HepG2 (cell line): ENCODE measurements at regions not wholly inside any gene's neighbourhood (a gene's known extent, or its start where the extent isn't known, plus 50 kb on each side); places are given as distances from the start of the nearest gene placed in this dataset.

Experiments used
- ATAC-seq: fragments of 200-7000 bp; cut with Tn5 transposase; 3 replicates; pipeline ENCODE4 v1.9.1; 2020; ENCODE audit warnings: mild to moderate bottlenecking, moderate library complexity
- BruUV-seq: library from RNA; stranded (reverse); fragments of 400-500 nt; replicated peaks from 2 replicates; lab custom pipeline; 2021; lab: Mats Ljungman, UMichigan
- CTCF ChIA-PET: fragments of 300-600 bp; formaldehyde crosslinking; extraction: SDS; loops from one replicate; lab custom pipeline; 2021; ENCODE audit warnings: low total read pairs, inconsistent platforms, low intra/inter-chr PET ratio; lab: Yijun Ruan, JAX
- POLR2A ChIA-PET: fragments of 350-600 bp; sonication (Branson Sonifier 250); formaldehyde crosslinking; loops from one replicate; lab custom pipeline; 2020; ENCODE audit warnings: antibody characterized with exemption, inconsistent platforms; lab: Yijun Ruan, JAX
- DNase-seq: peaks from one replicate; pipeline ENCODE4 v3.0.0-alpha.2; 2015; ENCODE audit warnings: low spot score
- FAIRE-seq: peaks from 3 replicates; lab custom pipeline; 2011; peaks lifted over from hg19 to GRCh38; lab: Jason Lieb, UNC
- H2AFZ ChIP-seq: one replicate; pipeline ENCODE4 v1.6.1; 2011; ENCODE audit warnings: low read length, inconsistent platforms
- H3K27ac ChIP-seq: fragments of 300-600 bp; 3 replicates; pipeline ENCODE4 v1.8.0; 2011; ENCODE audit warnings: mixed run types, mild to moderate bottlenecking, mixed read lengths, low read length, inconsistent platforms; ENCODE audit not compliant: insufficient read depth; ENCODE audit errors: extremely low read length
- H3K27me3 ChIP-seq, 2 experiments: fragments of 200-600 bp in 1 of 2; 2 replicates in 1 of 2; 3 replicates in 1 of 2; pipeline versions ENCODE4 v1.6.0 to v1.8.0; 2011; ENCODE audit warnings: low read length in 2 of 2, mild to moderate bottlenecking in 2 of 2, moderate library complexity in 2 of 2, inconsistent platforms in 1 of 2; ENCODE audit not compliant: insufficient read depth in 2 of 2, control insufficient read depth in 1 of 2
- H3K36me3 ChIP-seq, 2 experiments: fragments of 200-600 bp in 1 of 2; replicated peaks in 1 of 2; 2 replicates in 1 of 2; 3 replicates in 1 of 2; pipeline versions ENCODE4 v1.5.1 to v1.8.0; 2011; ENCODE audit warnings: low read length in 2 of 2, inconsistent platforms in 1 of 2; ENCODE audit not compliant: insufficient read depth in 2 of 2, control insufficient read depth in 1 of 2
- H3K4me1 ChIP-seq: 2 replicates; pipeline ENCODE4 v1.5.1; 2012; ENCODE audit warnings: low read length, inconsistent platforms; ENCODE audit not compliant: insufficient read depth
- H3K4me2 ChIP-seq: 2 replicates; pipeline ENCODE4 v1.6.0; 2011; ENCODE audit warnings: low read depth, low read length, inconsistent platforms
- H3K4me3 ChIP-seq, 3 experiments: fragments of 200-600 bp in 1 of 3; sonication (generic), shearing (Covaris generic) in 1 of 3; replicated peaks in 1 of 3; 2 replicates each; pipeline ENCODE4 v1.5.1; 2011 to 2016; ENCODE audit warnings: low read length in 3 of 3, inconsistent platforms in 2 of 3, low read depth in 2 of 3, mild to moderate bottlenecking in 2 of 3, control low read depth in 1 of 3, mixed read lengths in 1 of 3; ENCODE audit not compliant: insufficient read depth in 1 of 3
- H3K79me2 ChIP-seq: one replicate; pipeline ENCODE4 v1.6.1; 2011; ENCODE audit warnings: low read length, inconsistent platforms; ENCODE audit not compliant: insufficient read depth
- H3K9ac ChIP-seq: 2 replicates; pipeline ENCODE4 v1.6.0; 2011; ENCODE audit warnings: mild to moderate bottlenecking, low read depth, low read length, inconsistent platforms; ENCODE audit not compliant: insufficient read depth
- H3K9me3 ChIP-seq: 2 replicates; pipeline ENCODE4 v1.5.1; 2012; ENCODE audit warnings: mild to moderate bottlenecking, low read length
- H4K20me1 ChIP-seq: 2 replicates; pipeline ENCODE4 v1.6.0; 2011; ENCODE audit warnings: inconsistent platforms, mild to moderate bottlenecking, low read length, moderate library complexity; ENCODE audit not compliant: insufficient read depth
- CENPX ChIP-seq: sonication (generic); formaldehyde crosslinking; IDR thresholded peaks from 2 replicates; pipeline ENCODE4 v1.9.0; 2021; ENCODE audit warnings: mild to moderate bottlenecking, missing genetic modification reagents, moderate library complexity
- KIAA2018 ChIP-seq: sonication (generic); formaldehyde crosslinking; IDR thresholded peaks from 2 replicates; pipeline ENCODE4 v1.5.0; 2020; ENCODE audit warnings: mild to moderate bottlenecking, missing genetic modification reagents, borderline replicate concordance
- MTERF4 ChIP-seq: sonication (generic); formaldehyde crosslinking; IDR thresholded peaks from 2 replicates; pipeline ENCODE4 v1.8.0; 2023; ENCODE audit warnings: mild to moderate bottlenecking, missing genetic modification reagents
- NR3C1 ChIP-seq: sonication (generic); formaldehyde crosslinking; IDR thresholded peaks from 2 replicates; pipeline ENCODE4 v1.4.0; 2020; ENCODE audit warnings: missing genetic modification reagents
- TCF7 ChIP-seq: sonication (generic); IDR thresholded peaks from 2 replicates; pipeline ENCODE4 v1.6.1; 2016; ENCODE audit warnings: antibody characterized with exemption, low read depth
- ZEB1 ChIP-seq: IDR thresholded peaks from 2 replicates; pipeline ENCODE4 v1.6.1; 2012; ENCODE audit warnings: mild to moderate bottlenecking, low read depth, inconsistent platforms; ENCODE audit not compliant: insufficient replicate concordance
- ZNF703 ChIP-seq: sonication (generic); formaldehyde crosslinking; IDR thresholded peaks from 2 replicates; pipeline ENCODE4 v1.5.1; 2020; ENCODE audit warnings: missing genetic modification reagents, mild to moderate bottlenecking, moderate library complexity, borderline replicate concordance
- WGBS: methylation state at CpG from one replicate; pipeline ENCODE4 v1.1.6; 2017; ENCODE audit warnings: low lambda C conversion rate; 5-methylcytosine and 5-hydroxymethylcytosine counted together
- in situ Hi-C: cut with HindIII; loops from 2 replicates; pipeline ENCODE4 v1.10.0; 2017; ENCODE audit warnings: low pct_unique_long_range_greater_than_20kb; ENCODE audit not compliant: extremely low pct_ligation_motif_present
- intact Hi-C: fragments of 100-400 bp; cut with micrococcal nuclease; formaldehyde crosslinking; loops from one replicate; pipeline ENCODE4 v1.10.0; 2022; ENCODE audit not compliant: unreplicated experiment
- TF ChIP-seq, protein P1 (sequence below): IDR thresholded peaks from 2 replicates; pipeline ENCODE4 v1.6.1; 2018; ENCODE audit warnings: missing genetic modification reagents, mild to moderate bottlenecking, missing compliant biosample characterization
- TF ChIP-seq, protein P2 (sequence below): sonication (generic); formaldehyde crosslinking; IDR thresholded peaks from 2 replicates; pipeline ENCODE4 v1.4.0; 2020; ENCODE audit warnings: missing genetic modification reagents
- TF ChIP-seq, protein P3 (sequence below): IDR thresholded peaks from 2 replicates; pipeline ENCODE4 v1.6.1; 2016; ENCODE audit warnings: missing compliant biosample characterization, missing genetic modification reagents, borderline replicate concordance

GRCh38 chr16:86100205-86101136 is 201.5 kb downstream of the IRF8 start:
- peak overlapping the region; percentile 45 for H3K4me2 ChIP-seq
- peak overlapping the region; percentile 33; the same call in 1 of the 2 replicates for H3K9ac ChIP-seq
- H3K27me3 ChIP-seq = no peaks in the 10 kb centered on the region
- no peaks in the 10 kb centered on the region for H4K20me1 ChIP-seq
- H2AFZ ChIP-seq = no peak overlapping the region
- peak overlapping the region in 2 of 3 experiments; percentile 2 to 48; a peak in 2 of 6 replicates for H3K4me3 ChIP-seq
- ATAC-seq = peak; percentile 86
- CTCF ChIA-PET = no interaction called here
- DNase-seq = peak; percentile 69
- 1% methylated on average over 11 of the region's 11 CpGs for WGBS
- FAIRE-seq = peak; percentile 91
- H3K9me3 ChIP-seq = no peaks in the 10 kb centered on the region
- H3K4me1 ChIP-seq = peaks cover 27% of the 10 kb centered on the region
- in situ Hi-C loops = no loop called here
- POLR2A ChIA-PET = no interaction called here
- no peaks in the 10 kb centered on the region for H3K36me3 ChIP-seq
- no peaks in the 10 kb centered on the region for H3K79me2 ChIP-seq
- H3K27ac ChIP-seq = peak overlapping the region; percentile 82
- intact Hi-C loops = no loop called here
- no TSS peak for BruUV-seq
- TF ChIP-seq NR3C1 (CRISPR knock-in tag) (no peak), MTERF4 (CRISPR knock-in tag) (no peak), KIAA2018 (no peak), ZEB1 (no peak), TCF7 (peak; percentile 65; the same call in 1 of the 2 replicates), ZNF703 (no peak), CENPX (CRISPR knock-in tag) (no peak)
- TF ChIP-seq, protein P1, sequence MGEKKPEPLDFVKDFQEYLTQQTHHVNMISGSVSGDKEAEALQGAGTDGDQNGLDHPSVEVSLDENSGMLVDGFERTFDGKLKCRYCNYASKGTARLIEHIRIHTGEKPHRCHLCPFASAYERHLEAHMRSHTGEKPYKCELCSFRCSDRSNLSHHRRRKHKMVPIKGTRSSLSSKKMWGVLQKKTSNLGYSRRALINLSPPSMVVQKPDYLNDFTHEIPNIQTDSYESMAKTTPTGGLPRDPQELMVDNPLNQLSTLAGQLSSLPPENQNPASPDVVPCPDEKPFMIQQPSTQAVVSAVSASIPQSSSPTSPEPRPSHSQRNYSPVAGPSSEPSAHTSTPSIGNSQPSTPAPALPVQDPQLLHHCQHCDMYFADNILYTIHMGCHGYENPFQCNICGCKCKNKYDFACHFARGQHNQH (CRISPR knock-in tag) = peak; percentile 50; the same call in 1 of the 2 replicates
- TF ChIP-seq, protein P2, sequence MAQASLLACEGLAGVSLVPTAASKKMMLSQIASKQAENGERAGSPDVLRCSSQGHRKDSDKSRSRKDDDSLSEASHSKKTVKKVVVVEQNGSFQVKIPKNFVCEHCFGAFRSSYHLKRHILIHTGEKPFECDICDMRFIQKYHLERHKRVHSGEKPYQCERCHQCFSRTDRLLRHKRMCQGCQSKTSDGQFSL (CRISPR knock-in tag) = 0 out of 2 replicates have a peak, but pooled peaks have one; percentile 51
- TF ChIP-seq, protein P3, sequence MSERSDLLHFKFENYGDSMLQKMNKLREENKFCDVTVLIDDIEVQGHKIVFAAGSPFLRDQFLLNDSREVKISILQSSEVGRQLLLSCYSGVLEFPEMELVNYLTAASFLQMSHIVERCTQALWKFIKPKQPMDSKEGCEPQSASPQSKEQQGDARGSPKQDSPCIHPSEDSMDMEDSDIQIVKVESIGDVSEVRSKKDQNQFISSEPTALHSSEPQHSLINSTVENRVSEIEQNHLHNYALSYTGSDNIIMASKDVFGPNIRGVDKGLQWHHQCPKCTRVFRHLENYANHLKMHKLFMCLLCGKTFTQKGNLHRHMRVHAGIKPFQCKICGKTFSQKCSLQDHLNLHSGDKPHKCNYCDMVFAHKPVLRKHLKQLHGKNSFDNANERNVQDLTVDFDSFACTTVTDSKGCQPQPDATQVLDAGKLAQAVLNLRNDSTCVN (CRISPR knock-in tag) = peak; percentile 87; the same call in 1 of the 2 replicates
